ENCODE measurements at regions not wholly inside any gene's neighbourhood (a gene's known extent, or its start where the extent isn't known, plus 50 kb on each side); places are given as distances from the start of the nearest gene placed in this dataset.

GRCh38 chr1:172903581-172904220 is 147.0 kb downstream of the TNFSF18 start:
- TF ChIP-seq EZH2 (IDR thresholded peaks at IDR 0.05; ENCODE audit: insufficient read depth, poor library complexity, severe bottlenecking) (no peak), EZH2phosphoT487 (IDR thresholded peaks at IDR 0.05; ENCODE audit: insufficient read depth, low read depth) (no peak)

All from GM23248 (cell line).